ENCODE measurements at regions not wholly inside any gene's neighbourhood (a gene's known extent, or its start where the extent isn't known, plus 50 kb on each side); places are given as distances from the start of the nearest gene placed in this dataset.

- intact Hi-C loops (cut with DNase I) = loop anchor here (5.0 to 10.0 kb wide), 3 partner anchors 110 to 1458 kb away; partner anchors contain the start of gene MID1IP1
- peak in 1 of 2 donors; percentile 70 for DNase-seq (ENCODE audit: low spot score in 2 of 2)
- Histone ChIP-seq H3K36me3 (no peaks in the 10 kb centered on the region), H3K27ac (peak overlapping the region; percentile 71 to 82), H3K27me3 (no peaks in the 10 kb centered on the region), H3K4me3 (no peak overlapping the region), H3K9me3 (no peaks in the 10 kb centered on the region), H3K4me1 (peaks cover 0 to 10% of the 10 kb centered on the region in 2 donors)
- TF ChIP-seq, protein P1, sequence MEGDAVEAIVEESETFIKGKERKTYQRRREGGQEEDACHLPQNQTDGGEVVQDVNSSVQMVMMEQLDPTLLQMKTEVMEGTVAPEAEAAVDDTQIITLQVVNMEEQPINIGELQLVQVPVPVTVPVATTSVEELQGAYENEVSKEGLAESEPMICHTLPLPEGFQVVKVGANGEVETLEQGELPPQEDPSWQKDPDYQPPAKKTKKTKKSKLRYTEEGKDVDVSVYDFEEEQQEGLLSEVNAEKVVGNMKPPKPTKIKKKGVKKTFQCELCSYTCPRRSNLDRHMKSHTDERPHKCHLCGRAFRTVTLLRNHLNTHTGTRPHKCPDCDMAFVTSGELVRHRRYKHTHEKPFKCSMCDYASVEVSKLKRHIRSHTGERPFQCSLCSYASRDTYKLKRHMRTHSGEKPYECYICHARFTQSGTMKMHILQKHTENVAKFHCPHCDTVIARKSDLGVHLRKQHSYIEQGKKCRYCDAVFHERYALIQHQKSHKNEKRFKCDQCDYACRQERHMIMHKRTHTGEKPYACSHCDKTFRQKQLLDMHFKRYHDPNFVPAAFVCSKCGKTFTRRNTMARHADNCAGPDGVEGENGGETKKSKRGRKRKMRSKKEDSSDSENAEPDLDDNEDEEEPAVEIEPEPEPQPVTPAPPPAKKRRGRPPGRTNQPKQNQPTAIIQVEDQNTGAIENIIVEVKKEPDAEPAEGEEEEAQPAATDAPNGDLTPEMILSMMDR (IDR thresholded peaks at IDR 0.05) = no peak
These were observed 164.6 kb upstream of the BCOR start for GRCh38 chrX:40262157-40263013.

DNA sequence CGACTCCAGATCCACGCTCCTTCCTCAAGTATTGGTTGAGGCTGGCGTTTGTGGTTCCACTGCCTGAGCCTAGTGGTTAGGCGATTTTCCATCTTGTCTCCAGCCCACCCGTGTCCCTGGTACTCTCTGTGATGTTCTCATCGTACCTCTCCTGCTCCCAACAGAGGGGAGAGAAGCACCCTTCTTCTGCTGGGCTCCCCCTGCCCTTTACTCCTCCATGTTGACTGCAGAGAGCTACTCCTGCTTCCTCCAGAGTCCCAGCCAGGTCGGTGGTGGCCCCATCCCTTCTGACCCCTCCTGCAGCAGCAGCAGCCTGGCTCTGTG, 164.0 kb upstream of the BCOR start:
- Histone ChIP-seq H3K27me3 (no peaks in the 10 kb centered on the region), H3K27ac (peak overlapping the region; percentile 71 to 82), H3K9me3 (no peaks in the 10 kb centered on the region), H3K4me1 (peaks cover 0 to 9% of the 10 kb centered on the region in 2 donors), H3K4me3 (no peak overlapping the region), H3K36me3 (no peaks in the 10 kb centered on the region)
- intact Hi-C loops (cut with DNase I) = loop anchor here (5.0 to 10.0 kb wide), 3 partner anchors 109 to 1457 kb away; partner anchors contain the start of gene MID1IP1
- DNase-seq (ENCODE audit: low spot score in 2 of 2) = no peak
- TF ChIP-seq, protein P1 (IDR thresholded peaks at IDR 0.05) = no peak

GRCh38 chrX:40260146-40260747, 162.5 kb upstream of the BCOR start:
- no peak for DNase-seq (ENCODE audit: low spot score in 2 of 2)
- intact Hi-C loops (cut with DNase I) = loop anchor here (5.0 to 10.0 kb wide), 3 partner anchors 108 to 1455 kb away; partner anchors contain the start of gene MID1IP1
- no peak overlapping the region for H3K27ac ChIP-seq
- H3K9me3 ChIP-seq = no peaks in the 10 kb centered on the region
- H3K4me1 ChIP-seq = peaks cover 0 to 7% of the 10 kb centered on the region in 2 donors
- TF ChIP-seq, protein P1 (IDR thresholded peaks at IDR 0.05) = no peak
- no peak overlapping the region for H3K4me3 ChIP-seq
- H3K36me3 ChIP-seq = no peaks in the 10 kb centered on the region
- H3K27me3 ChIP-seq = no peaks in the 10 kb centered on the region

GRCh38 chrX:40258909-40259308, 161.2 kb upstream of the BCOR start:
- H3K9me3 ChIP-seq = no peaks in the 10 kb centered on the region
- no peaks in the 10 kb centered on the region for H3K36me3 ChIP-seq
- H3K27me3 ChIP-seq = no peaks in the 10 kb centered on the region
- TF ChIP-seq, protein P1 (IDR thresholded peaks at IDR 0.05) = no peak
- peaks cover 0 to 7% of the 10 kb centered on the region in 2 donors for H3K4me1 ChIP-seq
- intact Hi-C loops (cut with DNase I) = no loop called here
- H3K4me3 ChIP-seq = no peak overlapping the region
- H3K27ac ChIP-seq = no peak overlapping the region
- no peak for DNase-seq (ENCODE audit: low spot score in 2 of 2)

- TF ChIP-seq, protein P1 (IDR thresholded peaks at IDR 0.05) = no peak
- intact Hi-C loops (cut with DNase I) = no loop called here
- no peaks in the 10 kb centered on the region for H3K36me3 ChIP-seq
- no peaks in the 10 kb centered on the region for H3K9me3 ChIP-seq
- no peak overlapping the region for H3K27ac ChIP-seq
- no peak for DNase-seq (ENCODE audit: low spot score in 2 of 2)
- H3K27me3 ChIP-seq = no peaks in the 10 kb centered on the region
- no peak overlapping the region for H3K4me3 ChIP-seq
- no peaks in the 10 kb centered on the region for H3K4me1 ChIP-seq
These were observed 156.0 kb upstream of the BCOR start for GRCh38 chrX:40253771-40254170.

Data from ascending aorta (tissue), 2 donors.